ENCODE measurements at regions not wholly inside any gene's neighbourhood (a gene's known extent, or its start where the extent isn't known, plus 50 kb on each side); places are given as distances from the start of the nearest gene placed in this dataset.

GRCh38 chr11:121814962-121815361, 301.1 kb downstream of the BLID start:
- no peak for TF ChIP-seq MAX (IDR thresholded peaks at IDR 0.05)
- TF ChIP-seq, protein P1, sequence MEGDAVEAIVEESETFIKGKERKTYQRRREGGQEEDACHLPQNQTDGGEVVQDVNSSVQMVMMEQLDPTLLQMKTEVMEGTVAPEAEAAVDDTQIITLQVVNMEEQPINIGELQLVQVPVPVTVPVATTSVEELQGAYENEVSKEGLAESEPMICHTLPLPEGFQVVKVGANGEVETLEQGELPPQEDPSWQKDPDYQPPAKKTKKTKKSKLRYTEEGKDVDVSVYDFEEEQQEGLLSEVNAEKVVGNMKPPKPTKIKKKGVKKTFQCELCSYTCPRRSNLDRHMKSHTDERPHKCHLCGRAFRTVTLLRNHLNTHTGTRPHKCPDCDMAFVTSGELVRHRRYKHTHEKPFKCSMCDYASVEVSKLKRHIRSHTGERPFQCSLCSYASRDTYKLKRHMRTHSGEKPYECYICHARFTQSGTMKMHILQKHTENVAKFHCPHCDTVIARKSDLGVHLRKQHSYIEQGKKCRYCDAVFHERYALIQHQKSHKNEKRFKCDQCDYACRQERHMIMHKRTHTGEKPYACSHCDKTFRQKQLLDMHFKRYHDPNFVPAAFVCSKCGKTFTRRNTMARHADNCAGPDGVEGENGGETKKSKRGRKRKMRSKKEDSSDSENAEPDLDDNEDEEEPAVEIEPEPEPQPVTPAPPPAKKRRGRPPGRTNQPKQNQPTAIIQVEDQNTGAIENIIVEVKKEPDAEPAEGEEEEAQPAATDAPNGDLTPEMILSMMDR (IDR thresholded peaks at IDR 0.05 in 2 of 3, conservative IDR thresholded peaks at IDR 0.05 in 1 of 3; ENCODE audit: borderline replicate concordance in 1 of 3, insufficient read depth in 1 of 3, low read depth in 2 of 3, low read length in 2 of 3) = no peak
- no peak for TF ChIP-seq TCF7L2 (IDR thresholded peaks at IDR 0.05; ENCODE audit: borderline replicate concordance, extremely low read depth, insufficient read depth, insufficient read length)
- no peak for TF ChIP-seq CEBPB (IDR thresholded peaks at IDR 0.05; ENCODE audit: low read depth)
- TF ChIP-seq POLR2AphosphoS5 (IDR thresholded peaks at IDR 0.05; ENCODE audit: low read depth, low read length) = no peak
- TF ChIP-seq POLR2A (IDR thresholded peaks at IDR 0.05; ENCODE audit: borderline replicate concordance, extremely low read depth, insufficient read depth, insufficient read length) = no peak
- no peak for TF ChIP-seq YY1 (IDR thresholded peaks at IDR 0.05; ENCODE audit: extremely low read depth, insufficient replicate concordance, low read depth, low read length)
- TF ChIP-seq REST (IDR thresholded peaks at IDR 0.05; ENCODE audit: low read depth) = no peak
- TF ChIP-seq ZFX (IDR thresholded peaks at IDR 0.05) = no peak
- no peak for TF ChIP-seq EZH2phosphoT487 (IDR thresholded peaks at IDR 0.05; ENCODE audit: borderline replicate concordance)
- no peak for TF ChIP-seq EZH2 (IDR thresholded peaks at IDR 0.05)
- TF ChIP-seq SIN3A (IDR thresholded peaks at IDR 0.05; ENCODE audit: low read depth) = no peak

All from HCT116 (cell line).